MCF 10A (cell line): ENCODE measurements at regions not wholly inside any gene's neighbourhood (a gene's known extent, or its start where the extent isn't known, plus 50 kb on each side); places are given as distances from the start of the nearest gene placed in this dataset.

Experiments used
- BruUV-seq: library from RNA; stranded (reverse); fragments of 400-500 nt; replicated peaks from 2 replicates; lab custom pipeline; 2021; lab: Mats Ljungman, UMichigan
- CTCF ChIA-PET: fragments of 300-600 bp; sonication (Branson Sonifier 250); formaldehyde crosslinking; extraction: SDS; loops from one replicate; lab custom pipeline; 2021; ENCODE audit warnings: antibody characterized with exemption, inconsistent platforms; lab: Yijun Ruan, JAX
- POLR2A ChIA-PET: fragments of 300-600, 350-650 bp; sonication (Branson Sonifier 250); formaldehyde crosslinking; extraction: SDS; loops from one replicate; lab custom pipeline; 2020; ENCODE audit warnings: antibody characterized with exemption, inconsistent platforms; lab: Yijun Ruan, JAX
- DNase-seq: peaks from one replicate; pipeline ENCODE4 v3.0.0-alpha.2; 2018; ENCODE audit not compliant: unreplicated experiment
- H3K27ac Mint-ChIP-seq: one replicate; pipeline ENCODE4 v1.8.0; 2022; ENCODE audit warnings: mild to moderate bottlenecking, low read depth, mixed read lengths; ENCODE audit not compliant: unreplicated experiment
- H3K27me3 Mint-ChIP-seq: one replicate; pipeline ENCODE4 v1.8.0; 2022; ENCODE audit warnings: mixed read lengths; ENCODE audit not compliant: insufficient read depth, unreplicated experiment
- H3K36me3 Mint-ChIP-seq: one replicate; pipeline ENCODE4 v1.8.0; 2022; ENCODE audit warnings: mild to moderate bottlenecking, moderate library complexity, mixed read lengths; ENCODE audit not compliant: insufficient read depth, unreplicated experiment
- H3K4me1 Mint-ChIP-seq: one replicate; pipeline ENCODE4 v1.8.0; 2022; ENCODE audit warnings: mixed read lengths; ENCODE audit not compliant: insufficient read depth, unreplicated experiment
- H3K4me3 Mint-ChIP-seq: one replicate; pipeline ENCODE4 v1.8.0; 2022; ENCODE audit warnings: mild to moderate bottlenecking, moderate library complexity, mixed read lengths; ENCODE audit not compliant: unreplicated experiment
- H3K9me3 Mint-ChIP-seq: one replicate; pipeline ENCODE4 v1.8.0; 2022; ENCODE audit warnings: mixed read lengths; ENCODE audit not compliant: unreplicated experiment
- CTCF ChIP-seq: fragments of 200-600 bp; IDR thresholded peaks from one replicate; pipeline ENCODE4 v1.8.0; 2022; ENCODE audit warnings: antibody characterized with exemption, mild to moderate bottlenecking; ENCODE audit not compliant: unreplicated experiment
- intact Hi-C: fragments of 100-400 bp; cut with micrococcal nuclease; formaldehyde crosslinking; loops from 2 replicates; pipeline ENCODE4 v1.14.1; 2022

DNA sequence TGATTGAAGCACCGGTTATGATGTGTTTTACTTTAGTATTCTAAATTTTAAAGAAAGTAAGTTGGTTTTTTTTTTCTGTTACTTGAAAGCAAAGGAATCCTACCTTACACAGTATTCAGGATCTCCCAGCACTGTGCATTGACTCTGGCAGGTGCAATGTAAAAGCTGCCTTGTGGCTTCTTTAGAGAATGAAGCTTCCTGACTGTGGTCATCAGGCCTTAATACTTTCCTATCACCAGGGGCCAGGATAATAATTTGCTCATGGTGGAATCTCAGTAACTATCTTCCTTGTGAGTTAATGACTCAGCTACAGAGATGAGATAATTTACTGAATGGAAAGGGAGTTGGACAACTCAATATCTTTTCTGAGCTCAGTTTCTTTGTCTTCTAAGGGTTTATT lies 435.5 kb upstream of the ZNF608 start:
- Mint-ChIP-seq H3K27ac (no peak overlapping the region), H3K4me3 (no peak overlapping the region), H3K27me3 (no peaks in the 10 kb centered on the region), H3K4me1 (no peaks in the 10 kb centered on the region), H3K36me3 (no peaks in the 10 kb centered on the region), H3K9me3 (peaks cover 9% of the 10 kb centered on the region)
- ChIA-PET CTCF (interaction anchor here (1.0 kb wide), 3 partner anchors 12 to 273 kb away, joined by 3 to 4 read pairs (median 3); no protein-coding TSS in a partner anchor), POLR2A (interaction anchor here (0.6 to 0.7 kb wide), 2 partner anchors 1231 to 1509 kb away, joined by 3 read pairs; no protein-coding TSS in a partner anchor)
- DNase-seq: no peak
- intact Hi-C loops: no loop called here
- BruUV-seq: no TSS peak
- TF ChIP-seq CTCF: no peak

GRCh38 chr5:125185740-125186139 lies 439.3 kb upstream of the ZNF608 start:
- intact Hi-C loops: no loop called here
- POLR2A ChIA-PET: no interaction called here
- CTCF ChIA-PET: interaction anchor here (0.6 kb wide), 2 partner anchors 36 to 131 kb away, joined by 3 read pairs; no protein-coding TSS in a partner anchor
- H3K36me3 Mint-ChIP-seq: no peaks in the 10 kb centered on the region
- no peak overlapping the region for H3K27ac Mint-ChIP-seq
- H3K4me1 Mint-ChIP-seq: peaks cover 4% of the 10 kb centered on the region
- BruUV-seq: no TSS peak
- TF ChIP-seq CTCF: no peak
- no peaks in the 10 kb centered on the region for H3K27me3 Mint-ChIP-seq
- H3K9me3 Mint-ChIP-seq: no peaks in the 10 kb centered on the region
- H3K4me3 Mint-ChIP-seq: no peak overlapping the region
- no peak for DNase-seq

- TF ChIP-seq CTCF: no peak
Measured at GRCh38 chr5:125186911-125187375, 440.5 kb upstream of the ZNF608 start.

GRCh38 chr5:125189531-125189941 lies 443.1 kb upstream of the ZNF608 start:
- H3K27me3 Mint-ChIP-seq: no peaks in the 10 kb centered on the region
- CTCF ChIA-PET: no interaction called here

More at GRCh38 chr5:125186911-125187375, 440.5 kb upstream of the ZNF608 start:
- Mint-ChIP-seq H3K36me3 (no peaks in the 10 kb centered on the region), H3K9me3 (no peaks in the 10 kb centered on the region), H3K27ac (no peak overlapping the region), H3K27me3 (no peaks in the 10 kb centered on the region), H3K4me3 (no peak overlapping the region), H3K4me1 (peaks cover 6% of the 10 kb centered on the region)
- no TSS peak for BruUV-seq
- intact Hi-C loops: no loop called here
- DNase-seq: no peak
- ChIA-PET POLR2A (interaction anchor here (0.8 to 1.2 kb wide), 2 partner anchors 11 to 46 kb away, joined by 3 to 4 read pairs; no protein-coding TSS in a partner anchor), CTCF (interaction anchor here (0.6 to 1.5 kb wide), 3 partner anchors 226 to 354 kb away, joined by 3 to 7 read pairs (median 3); no protein-coding TSS in a partner anchor)

More at GRCh38 chr5:125189531-125189941, 443.1 kb upstream of the ZNF608 start:
- Mint-ChIP-seq H3K4me3 (no peak overlapping the region), H3K9me3 (no peaks in the 10 kb centered on the region), H3K27ac (no peak overlapping the region), H3K36me3 (no peaks in the 10 kb centered on the region), H3K4me1 (peaks cover 6% of the 10 kb centered on the region)
- no TSS peak for BruUV-seq
- intact Hi-C loops: no loop called here
- DNase-seq: peak; percentile 38
- TF ChIP-seq CTCF: no peak
- POLR2A ChIA-PET: no interaction called here
